GM18867 (cell line): ENCODE measurements at regions not wholly inside any gene's neighbourhood (a gene's known extent, or its start where the extent isn't known, plus 50 kb on each side); places are given as distances from the start of the nearest gene placed in this dataset.
A peak's percentile ranks its signal among the peaks of the same experiment; 100 is the strongest.

ENCODE experiments used
- ATAC-seq: cut with Tn5 transposase; IDR thresholded peaks from one replicate; pipeline ENCODE4 v1.9.1; 2021; ENCODE audit warnings: mild to moderate bottlenecking, moderate library complexity; ENCODE audit not compliant: unreplicated experiment

- ATAC-seq: no peak
Observed at GRCh38 chr12:43054085-43054484, 464.5 kb upstream of the PRICKLE1 start.

- no peak for ATAC-seq
Observed at GRCh38 chr12:43052441-43052840, 462.9 kb upstream of the PRICKLE1 start.

- ATAC-seq: no peak
Observed at GRCh38 chr12:43044241-43044640, 454.7 kb upstream of the PRICKLE1 start.

GRCh38 chr12:43038991-43039390, 449.4 kb upstream of the PRICKLE1 start:
- ATAC-seq: no peak

- no peak for ATAC-seq
Observed at GRCh38 chr12:43029971-43030370, 440.4 kb upstream of the PRICKLE1 start.

GRCh38 chr12:43028826-43029225, 439.3 kb upstream of the PRICKLE1 start:
- no peak for ATAC-seq

- no peak for ATAC-seq
Observed at GRCh38 chr12:43022838-43023237, 433.3 kb upstream of the PRICKLE1 start.

GRCh38 chr12:43015090-43015737, 425.7 kb upstream of the PRICKLE1 start:
- ATAC-seq: no peak

GRCh38 chr12:43011383-43011926, 421.9 kb upstream of the PRICKLE1 start:
- peak; percentile 89 for ATAC-seq

- no peak for ATAC-seq
Observed at GRCh38 chr12:43009846-43010240, 420.3 kb upstream of the PRICKLE1 start.

GRCh38 chr12:43008953-43009845, 419.7 kb upstream of the PRICKLE1 start:
- ATAC-seq: no peak

- no peak for ATAC-seq
Observed at GRCh38 chr12:43004908-43005307, 415.4 kb upstream of the PRICKLE1 start.

GRCh38 chr12:43004141-43004540, 414.6 kb upstream of the PRICKLE1 start:
- ATAC-seq: no peak

GRCh38 chr12:42996869-42997431, 407.4 kb upstream of the PRICKLE1 start:
- no peak for ATAC-seq

- no peak for ATAC-seq
Observed at GRCh38 chr12:42992826-42993225, 403.3 kb upstream of the PRICKLE1 start.

- no peak for ATAC-seq
Observed at GRCh38 chr12:42990387-42990786, 400.8 kb upstream of the PRICKLE1 start.

- no peak for ATAC-seq
Observed at GRCh38 chr12:42987216-42987650, 397.7 kb upstream of the PRICKLE1 start.

- no peak for ATAC-seq
Observed at GRCh38 chr12:42985506-42985905, 396.0 kb upstream of the PRICKLE1 start.

- ATAC-seq: no peak
Observed at GRCh38 chr12:42982828-42983227, 393.3 kb upstream of the PRICKLE1 start.

GRCh38 chr12:42981379-42981778, 391.8 kb upstream of the PRICKLE1 start:
- no peak for ATAC-seq

- no peak for ATAC-seq
Observed at GRCh38 chr12:42980441-42980840, 390.9 kb upstream of the PRICKLE1 start.

GRCh38 chr12:42979746-42980145, 390.2 kb upstream of the PRICKLE1 start:
- ATAC-seq: no peak
